ENCODE measurements at regions not wholly inside any gene's neighbourhood (a gene's known extent, or its start where the extent isn't known, plus 50 kb on each side); places are given as distances from the start of the nearest gene placed in this dataset.

DNA sequence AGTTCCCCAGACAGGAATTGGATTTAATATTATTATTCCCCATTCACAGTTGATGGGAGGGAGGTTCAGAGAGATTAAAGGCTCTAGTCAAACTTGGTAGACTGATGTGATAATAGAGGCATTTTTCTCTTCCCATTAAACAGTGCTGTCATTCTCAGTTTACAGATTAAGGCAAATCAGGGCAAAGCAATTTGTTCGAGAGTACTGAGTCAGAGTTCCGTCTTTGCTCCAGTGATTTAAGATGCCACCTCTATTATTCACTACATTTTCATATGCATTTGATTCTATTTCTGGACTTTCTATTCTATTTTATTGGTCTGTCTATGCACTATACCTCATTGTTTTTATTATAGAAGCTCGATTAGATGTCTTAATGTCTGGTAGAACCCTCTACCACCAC is 201.0 kb upstream of the RAI14 start:
- TF ChIP-seq GATA3 (IDR thresholded peaks at IDR 0.05; ENCODE audit: low read depth, low read length): no peak
- no peak for TF ChIP-seq GATA2 (IDR thresholded peaks at IDR 0.05; ENCODE audit: low read depth, low read length)

Measured in SH-SY5Y (cell line).